B cell (primary cell): ENCODE measurements at regions not wholly inside any gene's neighbourhood (a gene's known extent, or its start where the extent isn't known, plus 50 kb on each side); places are given as distances from the start of the nearest gene placed in this dataset.

ENCODE experiments used
- ATAC-seq: fragments of 200-7000 bp; cut with Tn5 transposase; one replicate; pipeline ENCODE4 v1.10.0; 2021; ENCODE audit warnings: low read depth, mild to moderate bottlenecking, moderate number of reproducible peaks, moderate library complexity
- CTCF ChIA-PET: fragments of 350-600 bp; sonication (Branson Sonifier 250); formaldehyde crosslinking; loops from one replicate; lab custom pipeline; 2021; ENCODE audit warnings: antibody characterized with exemption, inconsistent platforms; lab: Charles Lee
- POLR2A ChIA-PET: fragments of 350-600 bp; sonication (Branson Sonifier 250); formaldehyde crosslinking; loops from one replicate; lab custom pipeline; 2021; ENCODE audit warnings: antibody characterized with exemption; lab: Charles Lee
- DNase-seq: peaks from one replicate; pipeline ENCODE4 v3.0.0; 2013
- H2AFZ ChIP-seq: 2 replicates; pipeline ENCODE4 v1.6.1; 2012; ENCODE audit warnings: mild to moderate bottlenecking, low read depth, low read length; ENCODE audit not compliant: insufficient read depth, poor library complexity, severe bottlenecking
- H3K27ac ChIP-seq, 2 donors: 1 replicate in 1 of 2; 2 replicates in 1 of 2; pipeline ENCODE4 v1.5.1; 2012 to 2013; ENCODE audit warnings: low read length in 2 of 2, mild to moderate bottlenecking in 2 of 2, moderate library complexity in 1 of 2
- H3K27me3 ChIP-seq, 4 experiments: fragments of 200-600 bp in 1 of 4; sonication (generic) in 1 of 4; replicated peaks in 1 of 4; 1 replicate in 2 of 4; 2 replicates in 2 of 4; pipeline versions ENCODE4 v1.6.1 to v1.7.0; 2013 to 2016; ENCODE audit warnings: low read length in 3 of 4, mild to moderate bottlenecking in 2 of 4, mixed read lengths in 1 of 4, moderate library complexity in 1 of 4; ENCODE audit not compliant: insufficient read depth in 4 of 4, control insufficient read depth in 3 of 4; ENCODE audit errors: control extremely low read depth in 1 of 4
- H3K36me3 ChIP-seq, 2 experiments: replicated peaks in 1 of 2; 1 replicate in 1 of 2; 2 replicates in 1 of 2; pipeline versions ENCODE4 v1.6.1 to v1.7.1; 2013; ENCODE audit warnings: low read length in 1 of 2; ENCODE audit not compliant: insufficient read depth in 2 of 2, control insufficient read depth in 1 of 2; ENCODE audit errors: control extremely low read depth in 1 of 2, extremely low read depth in 1 of 2
- H3K4me1 ChIP-seq, 2 donors: fragments of 200-600 bp in 1 of 2; sonication (generic) in 1 of 2; 1 replicate in 1 of 2; 2 replicates in 1 of 2; pipeline versions ENCODE4 v1.5.1 to v1.6.1; 2013 to 2017; ENCODE audit warnings: low read length in 2 of 2; ENCODE audit not compliant: control insufficient read depth in 2 of 2, insufficient read depth in 2 of 2
- H3K4me2 ChIP-seq: replicated peaks from 2 replicates; pipeline ENCODE3; 2012; ENCODE audit warnings: mild to moderate bottlenecking, low read depth, low read length; ENCODE audit not compliant: poor library complexity, severe bottlenecking
- H3K4me3 ChIP-seq, 5 experiments: fragments of 200-600 bp in 1 of 5; sonication (generic) in 1 of 5; 1 replicate in 3 of 5; 2 replicates in 2 of 5; pipeline versions ENCODE4 v1.5.1 to v1.7.0; 2011 to 2016; ENCODE audit warnings: low read length in 4 of 5, mild to moderate bottlenecking in 4 of 5, low read depth in 2 of 5, control low read depth in 1 of 5, moderate library complexity in 1 of 5; ENCODE audit not compliant: insufficient read depth in 1 of 5; ENCODE audit errors: control extremely low read depth in 1 of 5, extremely low read depth in 1 of 5
- H3K79me2 ChIP-seq: fragments of 200-600 bp; sonication (generic); one replicate; pipeline ENCODE4 v1.6.0; 2016; ENCODE audit warnings: low read length; ENCODE audit not compliant: control insufficient read depth, insufficient read depth
- H3K9ac ChIP-seq: fragments of 200-600 bp; sonication (generic); 2 replicates; pipeline ENCODE4 v1.6.1; 2017; ENCODE audit warnings: mild to moderate bottlenecking, low read length, moderate library complexity
- H3K9me3 ChIP-seq, 3 donors: one replicate each; pipeline versions ENCODE4 v1.6.1 to v1.7.1; 2013; ENCODE audit warnings: low read length in 2 of 3; ENCODE audit not compliant: control insufficient read depth in 2 of 3, insufficient read depth in 1 of 3; ENCODE audit errors: control extremely low read depth in 1 of 3
- H4K20me1 ChIP-seq: 2 replicates; pipeline ENCODE4 v1.6.0; 2012; ENCODE audit warnings: mild to moderate bottlenecking, low read length; ENCODE audit not compliant: insufficient read depth, control insufficient read depth, poor library complexity, severe bottlenecking
- H3K27ac Mint-ChIP-seq: one replicate; pipeline ENCODE4 v1.8.0; 2021; ENCODE audit warnings: mixed read lengths
- H3K27me3 Mint-ChIP-seq: one replicate; pipeline ENCODE4 v1.8.0; 2021; ENCODE audit warnings: mixed read lengths
- H3K4me1 Mint-ChIP-seq: one replicate; pipeline ENCODE4 v1.8.0; 2021; ENCODE audit warnings: mixed read lengths
- H3K4me3 Mint-ChIP-seq: one replicate; pipeline ENCODE4 v1.8.0; 2021; ENCODE audit warnings: mixed read lengths
- H3K9me3 Mint-ChIP-seq: one replicate; pipeline ENCODE4 v1.8.0; 2022; ENCODE audit warnings: mixed read lengths; ENCODE audit not compliant: insufficient read depth
- CTCF ChIP-seq: fragments of 200-600 bp; IDR thresholded peaks from one replicate; pipeline ENCODE4 v1.8.0; 2022; ENCODE audit warnings: antibody characterized with exemption, mild to moderate bottlenecking
- EZH2 ChIP-seq: IDR thresholded peaks from 2 replicates; pipeline ENCODE4 v1.6.1; 2012; ENCODE audit warnings: borderline replicate concordance, low read depth, mild to moderate bottlenecking, moderate library complexity, low read length; ENCODE audit not compliant: insufficient read depth, poor library complexity, severe bottlenecking
- whole genome bisulfite sequencing: methylation state at CpG from one replicate; pipeline ENCODE4 v1.1.5; 2013; ENCODE audit warnings: missing lambda C conversion rate; ENCODE audit not compliant: insufficient coverage; 5-methylcytosine and 5-hydroxymethylcytosine counted together
- intact Hi-C: fragments of 100-400 bp; cut with micrococcal nuclease; formaldehyde crosslinking; loops from one replicate; pipeline ENCODE4 v1.10.0; 2022

GRCh38 chr4:92066485-92066884, 237.3 kb upstream of the GRID2 start:
- no peaks in the 10 kb centered on the region for H3K4me1 Mint-ChIP-seq
- TF ChIP-seq EZH2, result no peak
- TF ChIP-seq CTCF, result no peak
- H3K27me3 Mint-ChIP-seq, result no peaks in the 10 kb centered on the region
- no peaks in the 10 kb centered on the region for H3K4me1 ChIP-seq
- intact Hi-C loops, result no loop called here
- peaks cover 6% of the 10 kb centered on the region for H3K9me3 Mint-ChIP-seq
- DNase-seq (no peak), ATAC-seq (no peak)
- no peak overlapping the region for H3K4me3 ChIP-seq
- POLR2A ChIA-PET, result no interaction called here
- no peak overlapping the region for H2AFZ ChIP-seq
- CTCF ChIA-PET, result no interaction called here
- H3K4me2 ChIP-seq, result no peak overlapping the region
- H3K9ac ChIP-seq, result no peak overlapping the region
- H3K27ac Mint-ChIP-seq, result no peak overlapping the region
- peaks cover 0 to 10% (median 8%) of the 10 kb centered on the region in 3 donors for H3K9me3 ChIP-seq
- no peak overlapping the region for H3K27ac ChIP-seq
- no peak overlapping the region for H3K4me3 Mint-ChIP-seq
- H3K79me2 ChIP-seq, result no peaks in the 10 kb centered on the region
- no peaks in the 10 kb centered on the region for H4K20me1 ChIP-seq
- H3K27me3 ChIP-seq, result no peaks in the 10 kb centered on the region
- H3K36me3 ChIP-seq, result no peaks in the 10 kb centered on the region

GRCh38 chr4:92071587-92071986, 232.2 kb upstream of the GRID2 start:
- H3K4me1 ChIP-seq, result no peaks in the 10 kb centered on the region
- 86% methylated on average over 1 of the region's 1 CpG for WGBS
- TF ChIP-seq CTCF (no peak), EZH2 (no peak)
- Mint-ChIP-seq H3K9me3 (peaks cover 9% of the 10 kb centered on the region), H3K4me3 (no peak overlapping the region), H3K27ac (no peak overlapping the region), H3K4me1 (no peaks in the 10 kb centered on the region), H3K27me3 (no peaks in the 10 kb centered on the region)
- intact Hi-C loops, result no loop called here
- H3K9me3 ChIP-seq, result peaks cover 0 to 12% (median 11%) of the 10 kb centered on the region in 3 donors
- H3K4me3 ChIP-seq, result no peak overlapping the region
- ChIA-PET CTCF (no interaction called here), POLR2A (no interaction called here)
- H3K79me2 ChIP-seq, result no peaks in the 10 kb centered on the region
- no peaks in the 10 kb centered on the region for H3K36me3 ChIP-seq
- H3K27me3 ChIP-seq, result no peaks in the 10 kb centered on the region
- H4K20me1 ChIP-seq, result no peaks in the 10 kb centered on the region
- no peak overlapping the region for H3K9ac ChIP-seq
- DNase-seq, result no peak
- ATAC-seq, result no peak
- no peak overlapping the region for H3K4me2 ChIP-seq
- H3K27ac ChIP-seq, result no peak overlapping the region
- no peak overlapping the region for H2AFZ ChIP-seq
